K562 (cell line): ENCODE measurements at regions not wholly inside any gene's neighbourhood (a gene's known extent, or its start where the extent isn't known, plus 50 kb on each side); places are given as distances from the start of the nearest gene placed in this dataset.

Experiments used
- ATAC-seq: fragments of 200-7000 bp; cut with Tn5 transposase; 3 replicates; pipeline ENCODE4 v1.9.1; 2020; ENCODE audit warnings: moderate library complexity
- BruUV-seq: library from RNA; stranded (reverse); fragments of 400-500 nt; replicated peaks from 2 replicates; lab custom pipeline; 2021; lab: Mats Ljungman, UMichigan
- CTCF ChIA-PET: fragments of 300-600 bp; formaldehyde crosslinking; extraction: SDS; loops from one replicate; lab custom pipeline; 2021; ENCODE audit warnings: low intra/inter-chr PET ratio; lab: Yijun Ruan, JAX
- POLR2A ChIA-PET: fragments of 300-600, 350-650 bp; sonication (Branson Sonifier 250); formaldehyde crosslinking; extraction: SDS; loops from one replicate; lab custom pipeline; 2021; ENCODE audit warnings: antibody characterized with exemption, inconsistent platforms; lab: Yijun Ruan, JAX
- DNase-seq, 4 experiments: peaks; one replicate each; pipeline versions ENCODE4 v3.0.0 to v3.0.0-alpha.2; 2011 to 2018; ENCODE audit warnings: low spot score in 3 of 4, mixed read lengths in 3 of 4; ENCODE audit errors: extremely low read depth in 1 of 4
- FAIRE-seq: peaks from 2 replicates; lab custom pipeline; 2011; peaks lifted over from hg19 to GRCh38; lab: Jason Lieb, UNC
- H2AFZ ChIP-seq: 2 replicates; pipeline ENCODE4 v1.6.0; 2011; ENCODE audit warnings: low read depth, low read length, control low read depth, inconsistent platforms
- H3K27ac ChIP-seq: fragments of 200-600 bp; 3 replicates; pipeline ENCODE4 v1.8.0; 2011; ENCODE audit warnings: low read depth, mild to moderate bottlenecking, control low read depth, inconsistent platforms, low read length, moderate library complexity, mixed read lengths; ENCODE audit errors: extremely low read depth
- H3K27me3 ChIP-seq, 2 experiments: fragments of 300-600 bp in 1 of 2; 2 replicates in 1 of 2; 3 replicates in 1 of 2; pipeline versions ENCODE4 v1.6.0 to v1.8.0; 2011; ENCODE audit warnings: inconsistent platforms in 2 of 2, low read length in 2 of 2, mild to moderate bottlenecking in 1 of 2, mixed read lengths in 1 of 2, moderate library complexity in 1 of 2; ENCODE audit not compliant: control insufficient read depth in 2 of 2, insufficient read depth in 2 of 2
- H3K36me3 ChIP-seq: fragments of 300-600 bp; 3 replicates; pipeline ENCODE4 v1.8.0; 2011; ENCODE audit warnings: mild to moderate bottlenecking, low read length, inconsistent platforms; ENCODE audit not compliant: control insufficient read depth, insufficient read depth
- H3K4me1 ChIP-seq, 2 experiments: fragments of 200-600 bp in 1 of 2; replicated peaks in 1 of 2; 2 replicates in 1 of 2; 3 replicates in 1 of 2; pipeline versions ENCODE4 v1.5.1 to v1.8.0; 2011; ENCODE audit warnings: inconsistent platforms in 2 of 2, low read length in 2 of 2, mild to moderate bottlenecking in 1 of 2, mixed read lengths in 1 of 2, moderate library complexity in 1 of 2; ENCODE audit not compliant: control insufficient read depth in 2 of 2, insufficient read depth in 2 of 2
- H3K4me2 ChIP-seq: 2 replicates; pipeline ENCODE4 v1.6.1; 2011; ENCODE audit warnings: low read length, control low read depth, inconsistent platforms, mixed read lengths; ENCODE audit not compliant: insufficient read depth
- H3K4me3 ChIP-seq: fragments of 200-600 bp; sonication (generic), shearing (Covaris generic); 2 replicates; pipeline ENCODE4 v1.5.1; 2016; ENCODE audit warnings: control low read depth, inconsistent platforms
- H3K79me2 ChIP-seq: fragments of 200-600 bp; 3 replicates; pipeline ENCODE4 v1.8.0; 2011; ENCODE audit warnings: low read length, inconsistent platforms; ENCODE audit not compliant: control insufficient read depth, insufficient read depth
- H3K9ac ChIP-seq, 2 experiments: 2 replicates each; pipeline versions ENCODE4 v1.6.0 to v1.6.1; 2011; ENCODE audit warnings: low read depth in 2 of 2, low read length in 2 of 2, control low read depth in 1 of 2, inconsistent platforms in 1 of 2, mild to moderate bottlenecking in 1 of 2, mixed read lengths in 1 of 2; ENCODE audit not compliant: insufficient read depth in 1 of 2
- H3K9me1 ChIP-seq: one replicate; pipeline ENCODE4 v1.6.0; 2011; ENCODE audit warnings: inconsistent platforms, mild to moderate bottlenecking, low read length, moderate library complexity; ENCODE audit not compliant: control insufficient read depth, insufficient read depth
- H3K9me3 ChIP-seq: replicated peaks from 2 replicates; pipeline ENCODE4 v1.5.1; 2011; ENCODE audit warnings: low read depth, low read length, inconsistent platforms; ENCODE audit not compliant: control insufficient read depth, insufficient read depth
- H4K20me1 ChIP-seq: replicated peaks from 2 replicates; pipeline ENCODE4 v1.6.1; 2011; ENCODE audit warnings: low read length, inconsistent platforms, mixed read lengths; ENCODE audit not compliant: control insufficient read depth, insufficient read depth
- ADNP ChIP-seq: fragments of 200-800 bp; sonication (Bioruptor generic); IDR thresholded peaks from 2 replicates; pipeline ENCODE4 v1.6.1; 2016; ENCODE audit warnings: missing genetic modification characterization, missing compliant biosample characterization
- CBX1 ChIP-seq: sonication (generic); IDR thresholded peaks from 2 replicates; pipeline ENCODE4 v1.6.1; 2016; ENCODE audit warnings: antibody characterized with exemption, low read depth, mild to moderate bottlenecking
- CREBBP ChIP-seq: IDR thresholded peaks from one replicate; pipeline ENCODE4 v1.6.1; 2012; ENCODE audit warnings: low read depth, mild to moderate bottlenecking, control low read depth, inconsistent platforms, low read length
- FOXJ2 ChIP-seq: fragments of 200-800 bp; sonication (Bioruptor generic); IDR thresholded peaks from 2 replicates; pipeline ENCODE4 v1.6.1; 2016; ENCODE audit warnings: missing genetic modification characterization, missing compliant biosample characterization
- GATAD2A ChIP-seq: fragments of 450-650 bp; IDR thresholded peaks from 2 replicates; pipeline ENCODE4 v1.6.1; 2017
- HDAC8 ChIP-seq: fragments of 450-650 bp; IDR thresholded peaks from 2 replicates; pipeline ENCODE4 v1.6.1; 2016; ENCODE audit warnings: mild to moderate bottlenecking, missing genetic modification characterization, moderate library complexity, missing compliant biosample characterization
- MAFG ChIP-seq: fragments of 450-650 bp; conservative IDR thresholded peaks from 2 replicates; pipeline ENCODE4 v1.6.1; 2016; ENCODE audit warnings: missing genetic modification characterization, missing compliant biosample characterization
- MECOM ChIP-seq: fragments of 250-450 bp; sonication (Bioruptor Pico); IDR thresholded peaks from 2 replicates; pipeline ENCODE4 v1.8.0; 2022; ENCODE audit warnings: inconsistent platforms
- MIER1 ChIP-seq: fragments of 450-650 bp; IDR thresholded peaks from 2 replicates; pipeline ENCODE4 v1.6.1; 2016; ENCODE audit warnings: antibody characterized with exemption, mild to moderate bottlenecking, low read depth
- PATZ1 ChIP-seq: fragments of 250-450 bp; sonication (Bioruptor Pico); IDR thresholded peaks from 2 replicates; pipeline ENCODE4 v1.5.0; 2020; ENCODE audit warnings: mild to moderate bottlenecking, borderline replicate concordance
- PCBP1 ChIP-seq: fragments of 200-400 bp; formaldehyde crosslinking; IDR thresholded peaks from 2 replicates; pipeline ENCODE4 v1.6.1; 2018; ENCODE audit warnings: mild to moderate bottlenecking, low read depth, low read length; ENCODE audit not compliant: poor library complexity, severe bottlenecking
- POLR3G ChIP-seq: IDR thresholded peaks from 2 replicates; pipeline ENCODE4 v1.6.1; 2011; ENCODE audit not compliant: insufficient read length, insufficient replicate concordance; ENCODE audit errors: extremely low read depth
- SNIP1 ChIP-seq: fragments of 450-650 bp; IDR thresholded peaks from 2 replicates; pipeline ENCODE4 v1.7.1; 2017; ENCODE audit warnings: low read depth, mild to moderate bottlenecking
- SP1 ChIP-seq: sonication (generic); formaldehyde crosslinking; IDR thresholded peaks from 2 replicates; pipeline ENCODE4 v1.8.1; 2022; ENCODE audit warnings: mild to moderate bottlenecking, missing genetic modification reagents
- XRCC3 ChIP-seq: fragments of 450-650 bp; IDR thresholded peaks from 2 replicates; pipeline ENCODE4 v1.6.1; 2017; ENCODE audit warnings: mild to moderate bottlenecking, moderate library complexity
- ZNF134 ChIP-seq: fragments of 250-450 bp; sonication (Bioruptor Pico); conservative IDR thresholded peaks from 2 replicates; pipeline ENCODE4 v1.4.0; 2020
- WGBS: fragments of 100-300 bp; shearing (Covaris generic); methylation state at CpG from one replicate; pipeline ENCODE4 v1.1.6; 2016; ENCODE audit warnings: low coverage, mixed read lengths; ENCODE audit not compliant: insufficient coverage; ENCODE audit errors: missing lambda C conversion rate; 5-methylcytosine and 5-hydroxymethylcytosine counted together
- in situ Hi-C: fragments of 300-500 bp; cut with MboI; formaldehyde crosslinking; loops from 4 replicates; pipeline ENCODE4 v1.15.0; 2018; ENCODE audit warnings: inconsistent platforms, mixed read lengths
- intact Hi-C: fragments of 100-400 bp; cut with micrococcal nuclease; formaldehyde crosslinking; loops from 2 replicates; pipeline ENCODE4 v1.14.2; 2022
- TF ChIP-seq, protein P1 (sequence below), 2 experiments: IDR thresholded peaks; 2 replicates each; pipeline ENCODE4 v1.6.1; 2011; ENCODE audit warnings: borderline replicate concordance in 1 of 2, control low read depth in 1 of 2, low read depth in 1 of 2, low read length in 1 of 2, mild to moderate bottlenecking in 1 of 2, mixed read lengths in 1 of 2, moderate library complexity in 1 of 2; ENCODE audit not compliant: insufficient read depth in 1 of 2, insufficient read length in 1 of 2, poor library complexity in 1 of 2, severe bottlenecking in 1 of 2; ENCODE audit errors: extremely low read depth in 1 of 2

DNA sequence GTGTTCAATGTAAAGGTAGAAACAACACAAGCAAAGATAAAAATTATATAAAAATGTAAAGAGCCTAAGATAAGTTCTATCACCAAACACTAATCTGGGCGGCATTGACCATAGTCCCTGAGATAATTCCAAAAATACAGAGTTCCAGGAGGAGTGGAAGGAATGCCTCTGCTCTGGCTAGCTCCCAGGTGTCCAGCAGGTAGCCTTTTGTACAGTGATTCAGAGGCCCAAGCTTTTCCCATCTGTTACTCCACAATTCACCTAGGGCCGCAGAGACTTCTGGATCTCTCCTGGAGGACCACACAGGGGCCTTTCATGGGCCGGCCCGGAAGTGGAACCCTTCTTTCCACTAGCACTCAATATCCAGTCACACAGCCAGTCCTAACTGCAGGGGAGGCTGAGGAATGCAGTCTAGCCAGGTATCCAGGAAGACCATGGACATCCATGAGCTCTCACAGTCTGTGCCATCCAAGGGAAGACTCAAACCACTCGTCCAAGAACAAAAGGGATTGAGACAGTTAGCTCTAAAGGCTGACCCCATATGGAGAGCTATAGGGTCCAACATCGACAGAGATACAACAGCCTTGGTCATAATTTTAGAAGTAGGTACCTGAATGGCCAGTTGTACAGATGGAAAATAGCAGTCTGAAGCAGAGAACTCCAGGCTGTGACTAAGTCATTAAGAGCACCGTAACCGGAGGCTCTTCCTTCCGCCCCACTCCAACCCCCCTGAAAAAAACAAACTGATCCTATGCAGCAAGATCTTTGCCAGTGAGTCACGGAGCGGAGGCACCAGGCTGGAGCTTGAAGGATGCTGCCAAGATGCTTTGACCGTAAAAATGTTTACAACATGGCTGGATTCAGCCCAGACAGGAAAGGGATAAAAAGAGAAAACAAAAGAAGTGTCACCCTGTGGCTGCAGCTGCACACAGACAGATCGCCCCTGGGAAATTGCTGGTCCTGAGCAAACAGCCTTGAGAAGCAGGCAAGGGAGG, 204.8 kb downstream of the NUAK1 start:
- in situ Hi-C loops: no loop called here
- Histone ChIP-seq H3K9me3 (no peaks in the 10 kb centered on the region), H3K27ac (no peak overlapping the region), H3K4me2 (no peak overlapping the region), H3K4me3 (no peak overlapping the region), H2AFZ (no peak overlapping the region), H3K36me3 (no peaks in the 10 kb centered on the region), H3K79me2 (no peaks in the 10 kb centered on the region), H3K9ac (no peak overlapping the region), H3K4me1 (peaks cover 0 to 17% of the 10 kb centered on the region in 2 experiments; a peak in 3 of 5 replicates), H4K20me1 (no peaks in the 10 kb centered on the region), H3K27me3 (no peaks in the 10 kb centered on the region; a peak in 2 of 5 replicates), H3K9me1 (no peaks in the 10 kb centered on the region)
- DNase-seq (no peak), ATAC-seq (no peak), FAIRE-seq (no peak)
- POLR2A ChIA-PET: interaction anchor here (0.6 to 0.7 kb wide), 2 partner anchors 354 to 479 kb away, joined by 3 read pairs; no protein-coding TSS in a partner anchor
- 28% methylated on average over 12 of the region's 13 CpGs for WGBS
- intact Hi-C loops: no loop called here
- CTCF ChIA-PET: no interaction called here
- no TSS peak for BruUV-seq
- TF ChIP-seq GATAD2A: no peak
- no peak for TF ChIP-seq MAFG
- no peak for TF ChIP-seq PATZ1
- TF ChIP-seq POLR3G: no peak
- no peak for TF ChIP-seq FOXJ2
- no peak for TF ChIP-seq SNIP1
- TF ChIP-seq, protein P1, sequence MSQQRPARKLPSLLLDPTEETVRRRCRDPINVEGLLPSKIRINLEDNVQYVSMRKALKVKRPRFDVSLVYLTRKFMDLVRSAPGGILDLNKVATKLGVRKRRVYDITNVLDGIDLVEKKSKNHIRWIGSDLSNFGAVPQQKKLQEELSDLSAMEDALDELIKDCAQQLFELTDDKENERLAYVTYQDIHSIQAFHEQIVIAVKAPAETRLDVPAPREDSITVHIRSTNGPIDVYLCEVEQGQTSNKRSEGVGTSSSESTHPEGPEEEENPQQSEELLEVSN (IDR thresholded peaks at IDR 0.05; ENCODE audit: borderline replicate concordance in 1 of 2, extremely low read depth in 1 of 2, insufficient read depth in 1 of 2, insufficient read length in 1 of 2, low read depth in 1 of 2, low read length in 1 of 2, poor library complexity in 1 of 2, severe bottlenecking in 1 of 2): no peak
- no peak for TF ChIP-seq CREBBP
- no peak for TF ChIP-seq MIER1
- TF ChIP-seq ADNP (tag): no peak
- TF ChIP-seq PCBP1: no peak
- no peak for TF ChIP-seq MECOM (CRISPR knock-in tag)
- no peak for TF ChIP-seq HDAC8 (tag)
- no peak for TF ChIP-seq SP1 (CRISPR knock-in tag)
- no peak for TF ChIP-seq XRCC3
- no peak for TF ChIP-seq CBX1
- TF ChIP-seq ZNF134 (CRISPR knock-in tag): no peak
